22Rv1 (cell line): ENCODE measurements at regions not wholly inside any gene's neighbourhood (a gene's known extent, or its start where the extent isn't known, plus 50 kb on each side); places are given as distances from the start of the nearest gene placed in this dataset.

Experiments
- H3K27ac ChIP-seq: fragments of 450-650 bp; 2 replicates; pipeline ENCODE4 v1.5.1; 2017
- CTCF ChIP-seq: fragments of 450-650 bp; IDR thresholded peaks from 2 replicates; pipeline ENCODE4 v1.5.1; 2017; ENCODE audit warnings: mild to moderate bottlenecking
- ZFX ChIP-seq: fragments of 450-650 bp; IDR thresholded peaks from 2 replicates; pipeline ENCODE4 v1.6.1; 2017; ENCODE audit warnings: antibody characterized with exemption, borderline replicate concordance

GRCh38 chr7:41470081-41470480 is 232.8 kb downstream of the INHBA start:
- no peak overlapping the region for H3K27ac ChIP-seq
- TF ChIP-seq ZFX (no peak), CTCF (no peak)

GRCh38 chr7:41467596-41467995 is 235.3 kb downstream of the INHBA start:
- no peak overlapping the region for H3K27ac ChIP-seq
- no peak for TF ChIP-seq CTCF
- no peak for TF ChIP-seq ZFX

- no peak overlapping the region for H3K27ac ChIP-seq
- TF ChIP-seq CTCF (no peak), ZFX (no peak)
These were observed 236.0 kb downstream of the INHBA start for GRCh38 chr7:41466760-41467384.

GRCh38 chr7:41465571-41465970 is 237.3 kb downstream of the INHBA start:
- H3K27ac ChIP-seq: no peak overlapping the region
- TF ChIP-seq CTCF (no peak), ZFX (no peak)

GRCh38 chr7:41463770-41464470 is 239.0 kb downstream of the INHBA start:
- TF ChIP-seq ZFX (no peak), CTCF (no peak)
- no peak overlapping the region for H3K27ac ChIP-seq

GRCh38 chr7:41459623-41460261 is 243.1 kb downstream of the INHBA start:
- TF ChIP-seq CTCF: no peak
- no peak for TF ChIP-seq ZFX
- no peak overlapping the region for H3K27ac ChIP-seq

- H3K27ac ChIP-seq: no peak overlapping the region
- TF ChIP-seq CTCF: no peak
- TF ChIP-seq ZFX: no peak
These were observed 243.7 kb downstream of the INHBA start for GRCh38 chr7:41459183-41459582.
